Neuronal stem cell (in vitro differentiated cells): ENCODE measurements at regions not wholly inside any gene's neighbourhood (a gene's known extent, or its start where the extent isn't known, plus 50 kb on each side); places are given as distances from the start of the nearest gene placed in this dataset.

ENCODE experiments used
- DNase-seq: peaks from one replicate; pipeline ENCODE4 v3.0.0-alpha.2; 2013; ENCODE audit warnings: low spot score
- H2AFZ ChIP-seq: one replicate; pipeline ENCODE4 v1.6.1; 2013; ENCODE audit warnings: mild to moderate bottlenecking, low read length, inconsistent platforms
- H2AK5ac ChIP-seq: 2 replicates; pipeline ENCODE4 v1.6.1; 2013; ENCODE audit warnings: low read depth, mild to moderate bottlenecking, inconsistent platforms, low read length, moderate library complexity, mixed read lengths
- H2BK120ac ChIP-seq: 2 replicates; pipeline ENCODE4 v1.6.1; 2013; ENCODE audit warnings: low read depth, mild to moderate bottlenecking, inconsistent platforms, low read length, moderate library complexity, mixed read lengths
- H2BK12ac ChIP-seq: one replicate; pipeline ENCODE4 v1.6.1; 2013; ENCODE audit warnings: low read length, inconsistent platforms
- H2BK15ac ChIP-seq: 2 replicates; pipeline ENCODE4 v1.6.1; 2013; ENCODE audit warnings: mild to moderate bottlenecking, low read length, inconsistent platforms, mixed read lengths
- H2BK5ac ChIP-seq: one replicate; pipeline ENCODE4 v1.6.1; 2013; ENCODE audit warnings: inconsistent platforms, mild to moderate bottlenecking, low read length, moderate library complexity
- H3K14ac ChIP-seq: one replicate; pipeline ENCODE4 v1.6.1; 2013; ENCODE audit warnings: low read length, inconsistent platforms
- H3K18ac ChIP-seq: 2 replicates; pipeline ENCODE4 v1.6.1; 2013; ENCODE audit warnings: low read length, inconsistent platforms
- H3K23ac ChIP-seq: 2 replicates; pipeline ENCODE4 v1.6.1; 2013; ENCODE audit warnings: low read depth, mild to moderate bottlenecking, mixed read lengths, low read length, inconsistent platforms; ENCODE audit not compliant: poor library complexity
- H3K27ac ChIP-seq: replicated peaks from 3 replicates; pipeline ENCODE4 v1.5.1; 2013; ENCODE audit warnings: low read length, inconsistent platforms
- H3K27me3 ChIP-seq, 3 experiments: 2 replicates each; pipeline ENCODE4 v1.6.1; 2013; ENCODE audit warnings: low read length in 3 of 3, mild to moderate bottlenecking in 2 of 3, inconsistent platforms in 1 of 3, low read depth in 1 of 3, mixed read lengths in 1 of 3, moderate library complexity in 1 of 3; ENCODE audit not compliant: control insufficient read depth in 3 of 3, insufficient read depth in 3 of 3
- H3K36me3 ChIP-seq, 2 donors: replicated peaks in 1 of 2; 2 replicates each; pipeline ENCODE4 v1.6.1; 2013; ENCODE audit warnings: low read length in 2 of 2; ENCODE audit not compliant: control insufficient read depth in 2 of 2, insufficient read depth in 2 of 2
- H3K4ac ChIP-seq: 2 replicates; pipeline ENCODE4 v1.6.1; 2013; ENCODE audit warnings: inconsistent platforms, mild to moderate bottlenecking, low read length, moderate library complexity
- H3K4me1 ChIP-seq, 2 donors: 1 replicate in 1 of 2; 2 replicates in 1 of 2; pipeline ENCODE4 v1.6.1; 2013; ENCODE audit warnings: low read length in 2 of 2, low read depth in 1 of 2; ENCODE audit not compliant: control insufficient read depth in 2 of 2, insufficient read depth in 1 of 2
- H3K4me2 ChIP-seq: one replicate; pipeline ENCODE4 v1.6.1; 2013; ENCODE audit warnings: mild to moderate bottlenecking, low read length, inconsistent platforms; ENCODE audit not compliant: insufficient read depth, poor library complexity, severe bottlenecking
- H3K4me3 ChIP-seq, 2 donors: 2 replicates each; pipeline ENCODE4 v1.5.1; 2013; ENCODE audit warnings: low read length in 2 of 2, mild to moderate bottlenecking in 2 of 2, inconsistent platforms in 1 of 2, moderate library complexity in 1 of 2
- H3K79me1 ChIP-seq: one replicate; pipeline ENCODE4 v1.6.1; 2013; ENCODE audit warnings: low read depth, mild to moderate bottlenecking, inconsistent platforms, low read length, moderate library complexity
- H3K9ac ChIP-seq: one replicate; pipeline ENCODE4 v1.6.1; 2013; ENCODE audit warnings: mild to moderate bottlenecking, low read depth, low read length, inconsistent platforms; ENCODE audit not compliant: poor library complexity
- H3K9me3 ChIP-seq, 2 donors: replicated peaks in 1 of 2; 2 replicates each; pipeline versions ENCODE3 to v1.6.1; 2013; ENCODE audit warnings: low read length in 2 of 2, mild to moderate bottlenecking in 2 of 2, inconsistent platforms in 1 of 2, low read depth in 1 of 2, mixed read lengths in 1 of 2, moderate library complexity in 1 of 2; ENCODE audit not compliant: control insufficient read depth in 2 of 2, insufficient read depth in 1 of 2
- H4K8ac ChIP-seq: one replicate; pipeline ENCODE4 v1.6.1; 2013; ENCODE audit warnings: low read depth, mild to moderate bottlenecking, inconsistent platforms, low read length, moderate library complexity
- H4K91ac ChIP-seq: one replicate; pipeline ENCODE4 v1.6.1; 2013; ENCODE audit warnings: low read length, low read depth, mild to moderate bottlenecking, inconsistent platforms; ENCODE audit not compliant: poor library complexity

DNA sequence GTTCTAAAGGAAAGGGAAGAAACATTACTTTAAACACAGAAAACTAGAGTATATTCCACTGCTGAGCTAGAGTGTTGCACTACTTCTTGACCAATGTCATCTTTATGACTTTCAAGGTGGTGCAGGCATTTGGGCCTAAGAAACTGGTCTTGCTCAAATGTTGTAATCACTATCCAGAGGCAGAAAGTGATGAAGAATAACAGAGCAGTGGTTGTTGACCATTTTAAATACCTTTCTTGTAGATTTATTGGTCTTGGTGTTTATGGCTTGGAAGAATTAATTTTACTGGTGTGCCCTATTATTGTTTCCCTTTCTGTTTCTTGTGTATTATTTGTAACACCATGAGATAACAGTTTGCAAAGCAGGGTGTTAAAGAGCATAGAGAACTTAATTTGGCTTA lies 56.9 kb upstream of the SCN7A start:
- Histone ChIP-seq H3K36me3 (no peaks in the 10 kb centered on the region), H3K4me3 (no peak overlapping the region), H4K8ac (no peak overlapping the region), H2BK5ac (no peak overlapping the region), H3K9ac (no peak overlapping the region), H4K91ac (no peak overlapping the region), H2BK120ac (no peak overlapping the region), H3K4me2 (no peak overlapping the region), H3K23ac (no peak overlapping the region), H2AFZ (no peak overlapping the region), H3K79me1 (no peaks in the 10 kb centered on the region), H3K27me3 (no peaks in the 10 kb centered on the region), H2BK15ac (no peak overlapping the region), H3K9me3 (no peaks in the 10 kb centered on the region), H3K18ac (no peak overlapping the region), H2AK5ac (no peak overlapping the region), H3K4ac (no peak overlapping the region), H2BK12ac (no peak overlapping the region), H3K4me1 (no peaks in the 10 kb centered on the region), H3K14ac (no peak overlapping the region), H3K27ac (no peak overlapping the region)
- no peak for DNase-seq

DNA sequence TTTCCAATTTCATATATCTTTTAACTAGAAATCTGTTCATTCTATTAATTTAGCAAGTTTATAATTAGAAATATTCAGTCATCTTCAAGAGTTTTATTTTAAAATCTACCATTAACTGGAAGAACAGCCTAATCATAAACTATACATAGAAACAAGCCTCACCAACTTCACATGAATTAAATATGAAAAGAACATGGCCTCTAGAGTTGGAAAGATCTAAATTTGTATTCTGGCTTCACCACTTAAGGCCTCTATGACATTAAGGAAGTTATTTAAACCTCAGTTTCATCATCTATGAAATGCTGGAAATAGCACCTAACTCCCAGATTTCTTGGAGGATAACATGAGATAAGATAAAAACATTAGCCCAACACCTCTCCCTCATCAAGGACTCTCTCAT lies 51.4 kb upstream of the SCN7A start:
- Histone ChIP-seq H4K91ac (no peak overlapping the region), H4K8ac (no peak overlapping the region), H3K9me3 (no peaks in the 10 kb centered on the region), H3K4me2 (no peak overlapping the region), H3K23ac (no peak overlapping the region), H3K4me1 (no peaks in the 10 kb centered on the region), H2BK120ac (no peak overlapping the region), H3K36me3 (no peaks in the 10 kb centered on the region), H2BK5ac (no peak overlapping the region), H3K4ac (no peak overlapping the region), H3K18ac (no peak overlapping the region), H3K9ac (no peak overlapping the region), H3K14ac (no peak overlapping the region), H2AK5ac (no peak overlapping the region), H2AFZ (no peak overlapping the region), H3K27ac (no peak overlapping the region), H3K27me3 (no peaks in the 10 kb centered on the region), H2BK15ac (no peak overlapping the region), H3K79me1 (no peaks in the 10 kb centered on the region), H3K4me3 (no peak overlapping the region), H2BK12ac (no peak overlapping the region)
- DNase-seq = no peak
